ENCODE measurements at regions not wholly inside any gene's neighbourhood (a gene's known extent, or its start where the extent isn't known, plus 50 kb on each side); places are given as distances from the start of the nearest gene placed in this dataset.

- Histone ChIP-seq H3K9me3 (no peaks in the 10 kb centered on the region), H3K27ac (no peak overlapping the region), H3K4me3 (peak overlapping the region; percentile 37 to 65 (median 50)), H3K36me3 (no peaks in the 10 kb centered on the region), H3K27me3 (peaks cover 0 to 51% (median 2%) of the 10 kb centered on the region in 4 donors), H3K4me1 (peaks cover 6 to 35% (median 7%) of the 10 kb centered on the region in 3 donors)
- intact Hi-C loops (cut with DNase I), result no loop called here
- no peak for DNase-seq
- 40% methylated on average over 7 of the region's 18 CpGs; no CpG with 5 or more reads in 1 of the 2 donors for WGBS, 2 donors
- no peak for TF ChIP-seq POLR2A (IDR thresholded peaks at IDR 0.05)
- no peak for TF ChIP-seq CTCF (IDR thresholded peaks at IDR 0.05)
Observed at GRCh38 chr5:54884195-54884536, 101.2 kb downstream of the ESM1 start.

- DNase-seq, result no peak
- H3K27ac ChIP-seq, result no peak overlapping the region
- H3K36me3 ChIP-seq, result no peaks in the 10 kb centered on the region
- no peaks in the 10 kb centered on the region for H3K9me3 ChIP-seq
- H3K27me3 ChIP-seq, result peaks cover 0 to 51% (median 2%) of the 10 kb centered on the region in 4 donors
- intact Hi-C loops (cut with DNase I), result no loop called here
- peaks cover 6 to 35% (median 7%) of the 10 kb centered on the region in 3 donors for H3K4me1 ChIP-seq
- 9 to 18% methylated on average over 18 to 34 of the region's 75 CpGs for WGBS, 2 donors
- peak overlapping the region; percentile 37 to 65 (median 50) for H3K4me3 ChIP-seq
- no peak for TF ChIP-seq POLR2A (IDR thresholded peaks at IDR 0.05)
- TF ChIP-seq CTCF (IDR thresholded peaks at IDR 0.05), result no peak
Observed at GRCh38 chr5:54883374-54884194, 101.8 kb downstream of the ESM1 start.

GRCh38 chr5:54882841-54883240, 102.6 kb downstream of the ESM1 start:
- intact Hi-C loops (cut with DNase I), result no loop called here
- peaks cover 0 to 51% (median 2%) of the 10 kb centered on the region in 4 donors for H3K27me3 ChIP-seq
- no peak for DNase-seq
- 96 to 98% methylated on average over 4 to 5 of the region's 8 CpGs for WGBS, 2 donors
- H3K27ac ChIP-seq, result no peak overlapping the region
- peaks cover 6 to 35% (median 7%) of the 10 kb centered on the region in 3 donors for H3K4me1 ChIP-seq
- H3K4me3 ChIP-seq, result no peak overlapping the region
- H3K9me3 ChIP-seq, result no peaks in the 10 kb centered on the region
- H3K36me3 ChIP-seq, result no peaks in the 10 kb centered on the region
- TF ChIP-seq POLR2A (IDR thresholded peaks at IDR 0.05) (no peak), CTCF (IDR thresholded peaks at IDR 0.05) (no peak)

GRCh38 chr5:54882101-54882500, 103.3 kb downstream of the ESM1 start:
- intact Hi-C loops (cut with DNase I), result no loop called here

More at GRCh38 chr5:54882101-54882500, 103.3 kb downstream of the ESM1 start:
- Histone ChIP-seq H3K27me3 (peaks cover 0 to 45% (median 2%) of the 10 kb centered on the region in 4 donors), H3K9me3 (no peaks in the 10 kb centered on the region), H3K27ac (peak overlapping the region in 2 of 4 donors; percentile 34 to 63), H3K36me3 (no peaks in the 10 kb centered on the region), H3K4me3 (no peak overlapping the region), H3K4me1 (peaks cover 6 to 35% (median 7%) of the 10 kb centered on the region in 3 donors)
- TF ChIP-seq CTCF (IDR thresholded peaks at IDR 0.05) (no peak), POLR2A (IDR thresholded peaks at IDR 0.05) (no peak)
- DNase-seq, result no peak
- WGBS, 2 donors, result 42 to 46% methylated on average over 4 of the region's 4 CpGs
